ENCODE measurements at regions not wholly inside any gene's neighbourhood (a gene's known extent, or its start where the extent isn't known, plus 50 kb on each side); places are given as distances from the start of the nearest gene placed in this dataset.
"Not testable (repeated sequence)": the region's sequence is repeated elsewhere in the genome, so short reads cannot be mapped to it uniquely, and the experiment has no call there.

DNA sequence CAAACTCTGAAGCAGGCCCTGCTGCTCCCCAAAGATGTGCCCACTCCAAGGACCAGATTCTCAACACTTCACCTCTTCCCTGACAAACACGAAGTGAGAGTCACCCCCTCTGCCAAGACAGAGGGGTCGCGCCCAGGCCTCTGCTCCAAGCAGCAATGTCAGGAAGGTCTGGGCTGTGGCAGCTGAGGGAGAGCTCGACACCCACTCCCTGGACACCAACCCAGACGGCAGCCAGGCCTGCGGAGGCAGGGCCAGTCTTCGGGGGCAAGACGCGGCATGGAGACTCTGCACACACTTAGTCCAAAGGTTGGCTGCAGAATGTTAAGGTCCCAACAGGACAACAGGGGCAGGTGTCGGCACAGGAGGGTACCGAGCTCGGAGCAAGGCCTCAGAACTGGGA, 144.2 kb downstream of the DLL1 start:
- no peak for DNase-seq

DNA sequence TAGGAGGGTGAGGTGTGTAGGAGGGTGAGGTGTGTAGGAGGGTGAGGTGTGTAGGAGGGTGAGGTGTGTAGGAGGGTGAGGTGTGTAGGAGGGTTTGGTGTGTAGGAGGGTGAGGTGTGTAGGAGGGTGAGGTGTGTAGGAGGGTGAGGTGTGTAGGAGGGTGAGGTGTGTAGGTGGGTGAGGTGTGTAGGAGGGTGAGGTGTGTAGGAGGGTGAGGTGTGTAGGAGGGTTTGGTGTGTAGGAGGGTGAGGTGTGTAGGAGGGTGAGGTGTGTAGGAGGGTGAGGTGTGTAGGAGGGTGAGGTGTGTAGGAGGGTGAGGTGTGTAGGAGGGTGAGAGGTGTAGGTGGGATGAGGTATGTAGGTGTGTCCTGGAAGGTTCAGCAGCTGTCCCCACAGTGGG, 144.7 kb downstream of the DLL1 start:
- DNase-seq: not testable (repeated sequence)

DNA sequence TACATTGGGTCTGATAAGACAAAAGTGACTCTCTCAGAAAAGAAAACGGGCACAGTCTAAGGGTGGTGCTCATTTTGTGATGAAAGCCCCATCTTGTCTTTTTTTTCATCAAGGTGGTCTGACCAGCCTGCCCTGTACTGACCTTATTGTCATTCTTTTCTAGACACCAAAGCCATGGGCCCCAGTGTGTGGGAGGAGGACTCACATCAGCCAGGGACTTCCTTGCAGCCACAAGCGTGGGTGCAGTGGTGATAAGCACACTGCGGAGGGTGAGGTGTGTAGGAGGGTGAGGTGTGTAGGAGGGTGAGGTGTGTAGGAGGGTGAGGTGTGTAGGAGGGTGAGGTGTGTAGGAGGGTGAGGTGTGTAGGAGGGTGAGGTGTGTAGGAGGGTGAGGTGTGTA, 145.2 kb downstream of the DLL1 start:
- DNase-seq: not testable (repeated sequence)

DNA sequence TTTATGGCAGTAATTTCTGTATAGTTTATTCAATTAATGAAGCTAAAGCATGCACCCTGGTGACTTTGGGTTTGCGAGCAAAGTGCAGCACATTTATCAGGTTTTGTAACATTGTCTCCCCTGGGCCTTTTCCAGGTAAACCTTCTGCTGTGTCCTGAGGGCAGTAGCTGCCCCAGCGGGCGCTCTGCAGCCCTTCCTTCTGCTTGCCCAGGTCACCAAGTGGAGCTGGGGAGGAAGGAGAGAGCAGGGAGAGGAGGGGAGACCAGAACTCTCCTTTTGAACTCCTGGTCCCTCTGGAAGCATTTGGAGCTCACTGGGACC, 145.6 kb downstream of the DLL1 start:
- no peak for DNase-seq

DNA sequence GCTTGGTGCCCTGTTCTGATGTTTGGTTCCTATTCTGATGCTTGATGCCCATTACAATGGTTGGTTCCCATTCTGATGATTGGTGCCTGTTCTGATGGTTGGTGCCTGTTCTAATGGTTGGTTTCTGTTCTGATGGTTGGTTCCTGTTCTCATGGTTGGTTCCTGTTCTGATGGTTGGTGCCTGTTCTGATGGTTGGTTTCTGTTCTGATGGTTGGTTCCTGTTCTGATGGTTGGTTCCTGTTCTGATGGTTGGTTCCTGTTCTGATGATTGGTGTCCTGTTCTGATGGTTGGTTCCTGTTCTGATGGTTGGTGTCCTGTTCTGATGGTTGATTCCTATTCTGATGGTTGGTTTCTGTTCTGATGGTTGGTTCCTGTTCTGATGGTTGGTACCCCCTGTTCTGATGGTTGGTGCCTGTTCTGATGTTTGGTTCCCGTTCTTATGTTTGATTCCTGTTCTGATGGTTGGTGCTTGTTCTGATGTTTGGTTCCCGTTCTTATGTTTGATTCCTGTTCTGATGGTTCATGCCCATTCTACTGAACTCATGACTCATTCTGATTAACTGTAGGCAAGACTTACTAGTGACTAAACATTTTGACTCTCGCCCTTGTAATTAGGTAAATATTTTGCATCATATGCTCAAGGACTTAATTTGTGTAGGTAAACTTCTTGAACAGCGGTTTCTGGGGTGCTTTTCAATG, 146.2 kb downstream of the DLL1 start:
- no peak for DNase-seq

DNA sequence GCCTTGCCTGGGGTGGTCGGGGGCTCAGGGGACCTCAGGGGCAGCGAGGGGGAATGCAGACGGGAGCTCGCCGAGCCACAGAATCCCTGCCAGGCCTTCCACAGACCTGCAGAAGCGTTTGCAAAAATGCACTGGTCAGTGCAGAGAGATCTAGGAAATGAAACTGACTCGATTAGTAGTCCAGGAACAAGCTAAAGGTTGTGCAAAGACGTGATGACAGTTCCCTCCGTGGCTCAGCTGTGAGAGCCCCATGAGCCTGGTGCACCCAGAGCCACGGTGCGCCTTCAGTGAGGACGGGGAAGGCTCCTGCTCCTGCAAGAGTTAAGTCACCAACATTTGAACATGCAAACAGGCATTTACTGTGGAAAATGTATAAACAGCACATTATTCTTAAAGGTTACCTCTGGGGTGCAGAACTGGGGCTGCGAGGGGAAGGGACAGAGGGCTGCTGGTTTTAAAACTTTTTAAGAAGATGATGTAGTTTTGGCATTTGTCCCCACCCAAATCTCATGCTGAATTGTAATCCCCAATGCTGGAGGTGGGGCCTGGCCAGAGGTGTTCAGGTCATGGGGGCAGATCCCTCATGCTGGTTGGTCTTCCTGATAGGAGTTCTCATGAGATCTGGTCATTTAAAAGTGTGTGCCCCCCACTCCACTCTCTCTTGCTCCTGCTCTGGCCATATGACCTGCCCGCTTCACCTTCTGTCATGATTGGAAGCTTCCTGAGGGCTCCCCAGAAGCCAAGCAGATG, 147.3 kb downstream of the DLL1 start:
- DNase-seq: no peak

DNA sequence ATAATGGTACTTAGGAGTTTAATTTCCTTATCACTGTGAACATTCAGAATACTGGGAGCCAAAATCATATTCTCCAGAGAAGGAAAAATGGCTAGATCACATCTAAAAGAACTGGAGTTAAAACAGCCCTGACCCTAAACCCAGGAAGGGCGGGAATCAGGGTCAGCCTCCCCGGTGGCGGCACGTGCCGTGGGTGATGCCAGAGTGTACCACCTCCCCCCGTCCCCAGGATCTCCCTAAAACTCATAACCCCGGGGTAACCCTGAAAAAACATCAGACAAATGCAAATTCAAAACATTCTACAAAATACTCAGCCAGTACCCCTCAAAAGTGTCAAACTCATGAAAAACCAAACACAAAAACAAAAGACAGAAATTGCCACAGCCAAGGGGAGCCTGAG, 148.3 kb downstream of the DLL1 start:
- no peak for DNase-seq

DNA sequence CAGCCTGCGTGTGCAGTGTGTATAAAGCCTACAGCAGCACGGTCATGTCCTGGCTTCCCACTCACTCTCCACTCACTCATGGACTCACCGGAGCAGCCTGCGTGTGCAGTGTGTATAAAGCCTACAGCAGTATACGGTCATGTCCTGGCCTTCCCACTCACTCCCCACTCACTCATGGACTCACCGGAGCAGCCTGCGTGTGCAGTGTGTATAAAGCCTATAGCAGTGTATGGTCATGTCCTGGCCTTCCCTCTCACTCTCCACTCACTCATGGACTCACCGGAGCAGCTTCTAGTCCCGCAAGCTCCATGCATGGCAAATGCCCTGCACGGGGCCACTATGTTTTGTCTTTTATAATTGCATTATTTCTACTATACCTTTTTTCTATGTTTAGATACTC, 149.8 kb downstream of the DLL1 start:
- DNase-seq: not testable (repeated sequence)

DNA sequence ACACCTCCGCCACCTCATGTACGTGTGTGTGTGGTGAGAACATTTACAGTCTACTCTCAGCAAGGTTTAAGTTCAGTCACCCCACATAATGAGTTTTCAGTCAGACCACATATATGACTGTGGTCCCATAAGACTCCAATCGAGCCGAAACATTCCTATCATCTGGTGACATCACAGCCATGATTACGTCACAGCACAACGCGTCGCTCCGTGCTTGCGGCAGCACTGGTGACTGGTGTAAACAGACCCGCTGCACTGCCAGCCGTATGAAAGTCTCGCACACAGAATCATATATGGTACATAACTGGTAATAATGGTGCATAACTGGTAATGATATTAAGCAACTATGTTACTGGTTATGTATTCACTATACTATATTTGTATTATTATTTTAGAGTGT, 150.7 kb downstream of the DLL1 start:
- no peak for DNase-seq

DNA sequence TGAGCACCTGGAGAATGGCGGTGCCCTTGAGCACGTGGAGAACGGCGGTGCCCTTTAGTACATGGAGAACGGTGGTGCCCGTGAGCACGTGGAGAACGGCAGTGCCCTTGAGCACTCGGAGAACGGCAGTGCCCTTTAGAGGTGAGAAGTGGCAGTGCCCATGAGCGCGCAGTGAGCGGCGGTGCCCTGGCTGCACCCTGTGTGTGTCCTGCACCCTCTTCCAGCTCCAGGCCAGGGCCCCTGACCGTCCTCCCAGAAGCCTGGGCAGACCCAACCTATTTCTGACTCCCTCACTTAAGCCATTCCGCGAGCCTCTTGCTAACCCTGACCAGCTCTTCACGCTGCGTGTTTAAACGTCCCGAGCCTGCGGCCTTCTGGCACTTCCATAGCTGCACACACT, 151.3 kb downstream of the DLL1 start:
- no peak for DNase-seq

DNA sequence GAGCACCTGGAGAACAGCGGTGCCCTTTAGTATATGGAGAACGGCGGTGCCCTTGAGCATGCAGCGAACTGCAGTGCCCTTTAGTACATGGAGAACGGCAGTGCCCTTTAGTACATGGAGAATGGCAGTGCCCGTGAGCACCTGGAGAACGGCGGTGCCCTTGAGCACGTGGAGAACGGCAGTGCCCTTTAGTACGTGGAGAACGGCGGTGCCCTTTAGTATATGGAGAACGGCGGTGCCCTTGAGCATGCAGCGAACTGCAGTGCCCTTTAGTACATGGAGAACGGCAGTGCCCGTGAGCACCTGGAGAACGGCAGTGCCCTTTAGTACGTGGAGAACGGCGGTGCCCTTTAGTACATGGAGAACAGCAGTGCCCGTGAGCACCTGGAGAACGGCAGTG, 151.8 kb downstream of the DLL1 start:
- not testable (repeated sequence) for DNase-seq

DNA sequence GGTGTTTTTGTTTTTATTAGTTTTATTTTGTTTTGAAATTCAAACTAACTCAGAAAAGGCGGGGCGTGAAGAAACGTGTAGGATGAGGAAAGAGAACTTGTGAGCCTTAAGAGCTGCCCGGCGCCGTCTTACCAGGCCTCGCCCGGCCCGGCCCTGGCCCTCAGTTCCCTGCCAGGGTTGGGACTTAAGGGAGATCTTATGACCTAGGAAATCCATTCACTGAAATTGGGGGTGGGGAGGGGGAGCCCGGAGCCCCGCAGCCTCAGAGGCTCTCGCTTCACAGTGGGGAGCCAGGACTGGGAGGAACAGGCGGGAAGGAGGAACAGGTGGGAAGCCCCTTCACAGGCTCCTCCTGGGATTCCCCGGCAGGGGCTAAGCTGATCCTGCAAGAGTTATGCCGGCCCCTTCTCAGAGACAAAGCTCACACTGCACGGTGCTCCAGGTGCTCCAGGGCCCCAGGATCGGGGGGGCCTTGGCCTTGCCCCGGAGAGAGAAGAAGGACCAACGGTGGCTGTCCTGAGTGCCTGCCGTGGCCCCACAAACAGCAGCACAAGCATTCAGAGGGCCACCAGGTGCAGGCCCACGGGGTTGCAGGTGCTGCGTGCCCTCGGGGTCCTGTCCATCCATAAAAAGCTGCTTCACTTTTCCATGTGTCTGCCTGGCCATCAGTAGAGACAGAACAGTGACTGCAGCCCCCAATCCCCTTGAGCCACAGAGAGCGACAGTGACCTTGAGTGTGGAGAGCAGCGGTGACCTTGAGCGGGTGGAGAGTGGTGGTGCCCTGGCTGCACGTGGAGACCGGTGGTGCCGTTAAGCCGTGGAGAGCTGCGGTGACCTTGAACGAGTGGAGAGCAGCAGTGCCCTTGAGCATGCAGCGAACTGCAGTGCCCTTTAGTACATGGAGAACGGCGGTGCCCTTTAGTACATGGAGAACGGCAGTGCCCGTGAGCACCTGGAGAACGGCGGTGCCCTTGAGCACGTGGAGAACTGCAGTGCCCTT, 152.7 kb downstream of the DLL1 start:
- DNase-seq: no peak

DNA sequence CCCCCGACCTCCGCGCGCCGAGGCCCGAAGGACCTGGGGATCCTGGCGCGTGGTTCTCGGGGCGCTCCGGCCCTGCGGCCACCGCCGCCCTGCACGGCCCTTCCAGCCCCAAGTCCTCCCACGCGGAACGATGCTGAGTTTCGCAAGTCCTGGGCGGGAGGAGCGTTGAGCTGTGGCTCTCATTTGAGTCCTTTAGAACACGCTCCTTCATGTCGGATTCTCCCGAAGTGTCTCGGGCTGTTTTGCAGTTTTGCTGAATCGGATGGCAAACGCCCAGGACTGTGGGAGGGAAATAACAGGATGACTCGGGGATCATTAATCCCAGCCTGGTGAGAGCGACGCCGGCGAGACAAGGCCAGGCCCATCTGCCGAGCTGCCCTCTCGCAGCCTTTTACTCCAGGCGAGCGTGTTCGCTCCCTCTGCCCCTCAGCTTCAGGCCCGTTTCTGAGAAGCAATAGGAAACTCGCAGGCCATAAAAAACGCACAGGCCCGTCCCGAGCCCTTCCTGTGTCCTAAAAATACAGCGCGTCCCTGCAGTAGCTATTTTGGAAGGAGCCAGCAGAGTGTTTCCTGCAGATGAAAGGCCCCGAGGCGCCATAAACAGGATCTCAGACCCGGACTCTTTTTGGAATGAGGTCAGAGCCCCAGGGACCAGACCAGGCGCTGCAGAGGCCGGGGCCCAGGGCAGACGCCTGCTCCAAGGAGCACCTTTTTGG, 153.5 kb downstream of the DLL1 start:
- no peak for DNase-seq

DNA sequence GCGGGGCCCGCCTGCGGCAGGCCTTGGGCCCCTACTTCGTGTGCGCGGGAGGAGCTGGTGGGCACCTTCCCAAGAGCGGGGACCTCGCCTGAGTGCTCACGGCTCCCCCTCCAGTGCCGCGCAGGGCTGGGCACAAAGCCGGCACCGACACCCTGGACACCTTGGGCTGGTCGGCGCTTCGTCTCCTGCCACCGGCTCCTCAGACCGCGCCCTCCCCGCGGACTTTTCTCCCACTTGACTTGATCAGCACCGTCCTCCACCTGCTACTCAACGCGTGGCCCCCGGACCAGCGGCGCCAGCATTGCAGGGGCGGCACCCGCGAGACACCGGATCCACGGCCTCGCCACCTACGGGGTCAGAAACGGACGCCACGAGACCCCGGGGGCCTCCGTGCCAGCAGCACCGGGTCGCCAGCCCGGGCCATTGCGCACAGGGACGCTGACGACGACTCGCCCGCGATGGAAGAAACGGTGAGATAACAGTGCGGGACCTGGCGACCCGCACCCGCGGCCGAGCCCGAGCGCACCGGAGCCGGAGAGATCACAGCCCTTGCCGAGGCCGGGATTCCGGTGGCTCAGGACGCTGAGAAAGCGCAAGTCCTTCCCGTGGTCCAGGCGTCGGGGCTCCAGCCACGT, 154.2 kb downstream of the DLL1 start:
- DNase-seq: no peak

DNA sequence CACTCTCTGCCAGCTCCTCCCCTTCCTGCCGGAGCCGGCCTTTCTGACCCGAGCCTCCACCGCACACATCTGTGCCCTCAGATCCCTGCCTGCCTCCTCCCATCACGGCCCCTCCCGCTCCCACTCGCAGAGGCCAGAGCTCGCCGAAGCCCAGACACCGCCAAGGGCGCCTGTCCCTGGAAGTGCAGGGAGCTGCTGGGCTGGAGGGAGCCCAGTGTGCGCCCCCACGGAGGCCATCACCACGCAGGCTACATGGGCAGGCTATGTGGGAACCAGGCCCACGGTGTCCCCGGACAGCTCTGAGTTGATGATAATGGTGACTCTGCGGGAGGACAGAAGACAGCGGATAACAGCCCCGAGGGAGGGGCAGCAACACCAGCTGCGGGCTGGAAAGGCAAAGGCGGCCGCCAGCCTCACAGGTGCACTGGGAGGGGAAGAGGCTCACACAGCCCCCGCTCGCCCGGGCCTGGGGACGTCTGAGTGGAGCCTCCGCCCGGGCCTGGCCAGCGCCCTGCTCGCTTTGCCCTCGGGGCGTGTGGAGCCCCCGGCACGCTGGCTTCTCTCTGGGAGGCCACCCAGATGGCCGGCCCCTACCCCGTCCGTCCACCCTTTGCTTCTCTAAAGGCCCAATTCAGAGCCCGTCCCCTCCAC, 154.9 kb downstream of the DLL1 start:
- DNase-seq: no peak

DNA sequence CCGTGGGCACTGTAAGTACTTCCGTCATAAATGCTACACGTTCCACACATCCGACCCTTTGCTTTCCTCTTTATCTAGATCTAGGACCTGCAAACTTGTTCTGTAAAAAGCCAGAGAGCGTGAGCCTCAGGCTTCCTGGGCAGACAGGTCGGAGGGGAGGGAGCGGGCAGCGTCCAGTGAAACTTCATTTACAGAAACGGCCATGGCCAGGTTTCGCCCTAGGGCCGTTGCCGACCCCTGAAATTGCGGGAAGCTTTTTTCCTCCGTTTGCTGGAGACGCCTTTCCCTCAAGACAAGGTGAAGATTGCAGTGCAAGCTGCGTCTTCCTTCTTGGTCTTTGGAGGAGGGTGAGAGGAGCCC, 155.4 kb downstream of the DLL1 start:
- no peak for DNase-seq

DNA sequence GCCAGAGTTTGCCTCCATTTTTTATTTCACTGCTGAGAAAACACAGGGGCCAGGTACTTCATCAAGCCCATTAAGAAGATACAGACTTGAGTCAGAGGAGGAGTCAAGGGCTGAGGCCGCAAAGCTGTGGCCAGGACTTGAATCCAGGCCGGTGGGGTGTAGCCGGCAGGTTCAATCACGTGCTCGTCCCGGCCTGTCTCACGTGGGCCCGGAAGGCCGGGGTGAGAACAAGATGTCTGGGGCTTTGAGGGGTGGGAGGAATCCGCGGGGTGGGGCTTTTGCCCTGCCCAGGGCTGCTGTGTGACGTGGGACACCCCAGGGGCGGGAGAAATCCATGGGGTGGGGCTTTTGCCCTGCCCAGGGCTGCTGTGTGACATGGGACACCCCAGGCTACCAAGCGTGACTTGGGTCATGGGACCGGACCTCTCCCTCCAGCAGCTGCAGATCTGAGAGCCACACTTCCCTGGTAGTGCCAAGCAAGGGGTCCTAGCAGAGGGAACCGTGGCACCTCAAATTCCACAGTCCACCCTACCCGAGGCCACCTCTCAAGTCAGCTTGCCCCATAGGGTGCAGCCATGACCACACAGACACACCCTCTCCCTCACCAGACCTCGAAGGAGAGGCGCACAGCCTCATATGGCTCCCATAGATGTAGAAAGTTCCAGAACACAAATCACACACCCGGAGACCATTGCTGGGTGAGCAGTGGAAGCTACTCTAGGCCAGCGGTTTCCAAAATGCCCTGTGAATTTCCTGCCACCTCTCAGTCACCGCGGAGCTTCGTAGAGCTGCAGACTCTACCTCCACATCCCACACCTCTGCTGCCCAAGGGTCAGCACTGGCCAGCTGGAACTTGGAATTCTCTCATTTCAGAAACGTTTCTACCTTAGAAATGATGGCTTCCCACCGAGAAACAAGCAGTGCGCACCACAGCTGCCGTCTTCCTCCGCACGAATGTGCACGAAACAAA, 156.1 kb downstream of the DLL1 start:
- no peak for DNase-seq

DNA sequence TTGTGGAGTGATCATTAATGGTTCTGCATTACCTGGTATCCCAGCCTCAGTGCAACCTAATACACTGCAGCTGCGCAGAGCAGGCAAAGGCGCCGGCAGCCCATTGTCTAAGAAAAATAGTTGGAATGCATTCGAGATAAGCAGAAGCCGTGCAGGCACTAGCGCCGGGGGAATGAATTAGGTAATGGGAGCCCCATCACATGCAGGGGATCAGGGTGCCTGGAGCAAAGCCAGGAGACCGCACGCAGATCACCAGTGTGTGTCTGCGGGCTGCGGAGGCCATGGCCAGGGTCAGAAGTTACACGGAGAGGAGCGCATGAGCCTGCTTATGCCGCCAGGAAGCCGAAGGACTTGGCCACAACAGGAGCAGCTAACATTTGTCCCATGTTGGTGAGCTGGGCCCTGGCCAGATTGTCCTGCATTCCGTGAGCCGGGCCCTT, 156.8 kb downstream of the DLL1 start:
- DNase-seq: no peak

DNA sequence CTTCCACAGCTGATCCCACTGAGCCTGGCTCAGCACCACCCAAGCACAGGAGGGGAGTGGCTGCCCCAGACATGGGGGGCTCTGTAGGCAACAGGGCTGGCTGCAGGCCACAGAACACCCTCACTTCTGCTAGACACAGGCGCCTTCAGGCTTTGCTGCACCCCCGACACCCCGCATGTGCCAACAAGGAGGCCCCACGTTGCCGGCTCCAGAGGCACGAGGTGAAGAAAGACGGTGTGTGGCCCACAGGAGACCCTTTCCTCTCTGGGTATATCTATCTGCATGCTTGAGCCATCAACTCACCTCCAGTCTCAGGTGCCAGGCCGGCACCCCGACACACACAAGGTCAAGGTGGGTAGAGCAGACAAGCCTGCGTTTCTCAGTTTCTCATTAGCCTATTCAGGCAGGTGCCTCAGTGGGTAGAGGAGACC, 158.3 kb downstream of the DLL1 start:
- DNase-seq: no peak

DNA sequence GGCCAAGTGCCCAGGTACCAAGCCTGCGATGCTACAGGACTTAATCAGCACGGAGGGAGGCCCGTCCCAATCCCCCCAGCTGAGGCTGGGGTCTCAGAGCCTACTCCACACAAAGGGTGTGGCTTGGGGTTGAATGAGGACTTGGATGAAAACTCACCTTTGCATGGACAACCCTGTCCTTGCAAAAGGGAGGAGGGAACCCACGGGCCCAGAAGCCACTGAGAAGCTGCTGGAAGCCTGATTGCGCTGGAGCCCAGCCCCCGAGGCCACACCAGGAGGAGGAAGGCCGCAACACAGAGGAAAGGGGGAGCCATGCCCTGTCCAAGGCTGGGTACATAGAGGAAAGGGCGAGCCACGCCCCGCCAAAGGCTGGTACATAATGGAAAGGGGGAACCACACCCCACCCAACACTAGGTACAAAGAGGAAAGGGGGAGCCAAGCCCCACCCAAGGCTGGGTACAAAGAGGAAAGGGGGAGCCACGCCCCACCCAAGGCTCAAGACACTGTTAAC, 158.8 kb downstream of the DLL1 start:
- no peak for DNase-seq

Measured in KG1 (cell line).